ENCODE measurements at regions not wholly inside any gene's neighbourhood (a gene's known extent, or its start where the extent isn't known, plus 50 kb on each side); places are given as distances from the start of the nearest gene placed in this dataset.
A peak's percentile ranks its signal among the peaks of the same experiment; 100 is the strongest.

GRCh38 chr7:33804140-33804660, 101.1 kb upstream of the BMPER start:
- Mint-ChIP-seq H3K4me3 (ENCODE audit: low read depth) (no peak overlapping the region), H3K36me3 (ENCODE audit: insufficient read depth) (no peaks in the 10 kb centered on the region), H3K27me3 (peaks cover 41% of the 10 kb centered on the region), H3K4me1 (ENCODE audit: low read depth) (peaks cover 15% of the 10 kb centered on the region), H3K9me3 (ENCODE audit: low read depth) (peaks cover 4% of the 10 kb centered on the region), H3K27ac (no peak overlapping the region)
- no peak for DNase-seq (ENCODE audit: low spot score, unreplicated experiment)
- TF ChIP-seq CTCF (IDR thresholded peaks at IDR 0.05; ENCODE audit: unreplicated experiment): no peak

DNA sequence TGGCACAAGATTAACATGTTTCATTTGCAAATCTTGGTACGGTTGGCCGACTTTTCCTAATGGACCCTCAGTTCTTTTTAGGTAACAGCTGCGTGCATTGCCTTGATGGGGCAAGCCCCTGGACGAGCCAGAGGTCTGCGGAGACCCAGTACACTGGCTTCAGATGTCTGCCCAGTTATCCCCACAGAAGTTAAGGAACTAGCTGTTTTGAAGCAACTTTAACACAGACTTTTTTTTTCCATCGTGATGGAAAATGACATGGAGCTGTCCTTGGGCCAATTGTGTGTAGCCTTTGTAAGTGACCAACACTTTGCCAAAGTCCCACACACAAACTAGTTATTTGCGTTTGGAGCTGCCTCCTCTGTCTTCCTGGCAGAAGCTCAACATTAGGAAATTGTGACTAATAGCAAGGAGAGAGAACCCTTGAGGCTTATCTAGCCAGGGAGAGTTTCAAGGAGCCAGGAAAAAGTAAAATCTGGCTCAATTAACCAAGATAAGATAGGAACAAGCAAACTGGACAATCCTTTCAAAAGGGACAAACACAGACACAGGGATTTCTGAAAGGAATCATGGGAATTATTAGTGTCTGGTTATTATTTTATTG, 99.6 kb upstream of the BMPER start:
- H3K9me3 Mint-ChIP-seq (ENCODE audit: low read depth): no peaks in the 10 kb centered on the region
- TF ChIP-seq CTCF (IDR thresholded peaks at IDR 0.05; ENCODE audit: unreplicated experiment): no peak
- no peak for DNase-seq (ENCODE audit: low spot score, unreplicated experiment)
- no peak overlapping the region for H3K4me3 Mint-ChIP-seq (ENCODE audit: low read depth)
- H3K27ac Mint-ChIP-seq: no peak overlapping the region
- no peaks in the 10 kb centered on the region for H3K36me3 Mint-ChIP-seq (ENCODE audit: insufficient read depth)
- H3K27me3 Mint-ChIP-seq: peaks cover 46% of the 10 kb centered on the region
- peaks cover 12% of the 10 kb centered on the region for H3K4me1 Mint-ChIP-seq (ENCODE audit: low read depth)

DNA sequence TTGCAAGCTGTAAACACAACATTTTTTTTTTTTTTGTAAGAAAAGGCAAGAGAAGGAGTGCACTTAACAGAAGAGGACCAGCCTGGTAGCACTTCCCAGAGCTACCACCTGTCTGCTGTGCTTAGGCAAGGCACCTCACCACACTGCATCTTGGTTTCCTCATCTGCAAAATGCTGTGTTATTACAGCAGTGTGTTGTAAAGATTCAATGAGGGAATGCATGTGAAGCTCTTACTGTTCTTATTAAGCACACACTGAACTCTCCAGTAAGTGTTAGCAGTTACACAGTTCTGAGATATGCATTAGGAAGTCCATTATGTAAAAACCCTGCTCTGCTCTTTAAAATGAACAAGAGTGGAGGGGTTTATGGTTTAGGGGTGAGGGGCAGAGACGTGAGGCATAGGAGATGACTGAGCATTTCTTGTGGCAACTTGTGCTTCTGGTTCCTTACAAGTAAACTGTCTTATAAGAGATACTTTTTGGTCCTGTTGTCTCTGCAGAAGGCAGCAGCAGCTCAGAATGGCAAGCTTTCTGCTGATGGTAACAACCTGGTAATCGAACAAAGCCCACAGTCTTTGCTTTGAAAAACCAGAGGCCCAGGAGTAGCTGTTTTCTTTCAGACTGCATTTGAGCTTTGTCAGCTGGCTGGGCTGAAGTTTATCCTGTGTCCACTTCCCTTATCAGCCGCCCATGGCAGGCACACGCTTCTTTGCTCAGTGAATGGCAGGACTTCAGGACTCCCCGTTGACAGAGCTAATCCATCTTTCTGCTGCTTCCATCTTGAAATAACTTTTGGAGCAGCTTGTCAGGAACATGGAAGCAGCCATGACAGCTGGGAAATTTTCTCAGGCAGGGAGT, 98.8 kb upstream of the BMPER start:
- Mint-ChIP-seq H3K27me3 (peaks cover 52% of the 10 kb centered on the region), H3K27ac (no peak overlapping the region), H3K4me1 (ENCODE audit: low read depth) (peaks cover 12% of the 10 kb centered on the region), H3K36me3 (ENCODE audit: insufficient read depth) (no peaks in the 10 kb centered on the region), H3K4me3 (ENCODE audit: low read depth) (no peak overlapping the region), H3K9me3 (ENCODE audit: low read depth) (no peaks in the 10 kb centered on the region)
- DNase-seq (ENCODE audit: low spot score, unreplicated experiment): no peak
- TF ChIP-seq CTCF (IDR thresholded peaks at IDR 0.05; ENCODE audit: unreplicated experiment): no peak

GRCh38 chr7:33807155-33807530, 98.2 kb upstream of the BMPER start:
- Mint-ChIP-seq H3K4me1 (ENCODE audit: low read depth) (peaks cover 12% of the 10 kb centered on the region), H3K9me3 (ENCODE audit: low read depth) (no peaks in the 10 kb centered on the region), H3K4me3 (ENCODE audit: low read depth) (no peak overlapping the region), H3K36me3 (ENCODE audit: insufficient read depth) (no peaks in the 10 kb centered on the region), H3K27ac (no peak overlapping the region), H3K27me3 (peaks cover 52% of the 10 kb centered on the region)
- no peak for TF ChIP-seq CTCF (IDR thresholded peaks at IDR 0.05; ENCODE audit: unreplicated experiment)
- DNase-seq (ENCODE audit: low spot score, unreplicated experiment): no peak

- no peak overlapping the region for H3K27ac Mint-ChIP-seq
- no peak overlapping the region for H3K4me3 Mint-ChIP-seq (ENCODE audit: low read depth)
- no peak for DNase-seq (ENCODE audit: low spot score, unreplicated experiment)
- H3K9me3 Mint-ChIP-seq (ENCODE audit: low read depth): no peaks in the 10 kb centered on the region
- TF ChIP-seq CTCF (IDR thresholded peaks at IDR 0.05; ENCODE audit: unreplicated experiment): peak; percentile 51
- peaks cover 49% of the 10 kb centered on the region for H3K27me3 Mint-ChIP-seq
- H3K4me1 Mint-ChIP-seq (ENCODE audit: low read depth): peaks cover 12% of the 10 kb centered on the region
- no peaks in the 10 kb centered on the region for H3K36me3 Mint-ChIP-seq (ENCODE audit: insufficient read depth)
Measured at GRCh38 chr7:33807779-33808482, 97.4 kb upstream of the BMPER start.

Data from progenitor cell of endocrine pancreas (in vitro differentiated cells).